ENCODE measurements at regions not wholly inside any gene's neighbourhood (a gene's known extent, or its start where the extent isn't known, plus 50 kb on each side); places are given as distances from the start of the nearest gene placed in this dataset.

DNA sequence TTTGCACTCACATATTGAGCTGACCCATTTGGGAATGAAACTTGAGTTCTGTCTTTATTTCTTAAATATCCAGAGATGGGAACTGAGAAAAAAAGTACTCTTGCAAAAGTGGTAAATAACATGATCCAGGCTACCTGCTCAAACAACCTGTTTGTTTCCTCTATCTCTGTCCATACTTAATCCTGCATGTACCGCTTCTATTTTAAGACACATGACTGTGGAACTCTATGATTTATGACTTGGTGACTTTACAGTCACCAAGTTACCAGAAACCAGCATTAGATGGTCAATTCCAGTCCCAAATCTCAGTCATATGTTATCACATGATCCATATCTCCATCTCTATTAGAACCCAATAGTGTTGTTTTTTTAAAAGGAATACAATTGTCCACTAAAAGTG is 606.7 kb downstream of the EPHA5 start:
- no peak overlapping the region for H3K4me3 ChIP-seq (ENCODE audit: insufficient read depth, low read depth, low read length)
- DNase-seq: no peak
- no peaks in the 10 kb centered on the region for H3K27me3 ChIP-seq (ENCODE audit: control insufficient read depth, insufficient read depth, low read length)
- H3K36me3 ChIP-seq (replicated peaks; ENCODE audit: control insufficient read depth, insufficient read depth, low read length): no peaks in the 10 kb centered on the region

DNA sequence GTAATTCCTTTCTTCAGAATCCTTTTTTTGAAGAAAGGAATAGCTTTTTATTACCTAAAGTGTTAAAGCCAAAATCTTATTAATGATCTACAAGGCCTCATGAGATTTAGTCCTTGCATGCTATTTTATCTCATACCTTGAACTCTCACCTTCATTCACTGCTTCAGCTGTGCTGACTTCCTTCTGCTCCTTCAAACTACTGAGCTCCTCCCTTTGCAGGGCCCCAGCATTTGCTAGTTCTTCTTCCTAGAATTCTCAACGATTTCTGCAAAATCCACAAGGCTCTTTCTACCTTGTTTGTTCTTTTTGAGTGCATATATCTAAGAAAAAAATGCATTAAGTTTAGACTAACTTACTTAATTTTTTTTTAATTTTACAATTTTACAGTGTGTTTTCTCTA is 619.5 kb downstream of the EPHA5 start:
- DNase-seq: no peak
- Histone ChIP-seq H3K27me3 (ENCODE audit: control insufficient read depth, insufficient read depth, low read length) (no peaks in the 10 kb centered on the region), H3K4me3 (ENCODE audit: insufficient read depth, low read depth, low read length) (no peak overlapping the region), H3K36me3 (replicated peaks; ENCODE audit: control insufficient read depth, insufficient read depth, low read length) (no peaks in the 10 kb centered on the region)

DNA sequence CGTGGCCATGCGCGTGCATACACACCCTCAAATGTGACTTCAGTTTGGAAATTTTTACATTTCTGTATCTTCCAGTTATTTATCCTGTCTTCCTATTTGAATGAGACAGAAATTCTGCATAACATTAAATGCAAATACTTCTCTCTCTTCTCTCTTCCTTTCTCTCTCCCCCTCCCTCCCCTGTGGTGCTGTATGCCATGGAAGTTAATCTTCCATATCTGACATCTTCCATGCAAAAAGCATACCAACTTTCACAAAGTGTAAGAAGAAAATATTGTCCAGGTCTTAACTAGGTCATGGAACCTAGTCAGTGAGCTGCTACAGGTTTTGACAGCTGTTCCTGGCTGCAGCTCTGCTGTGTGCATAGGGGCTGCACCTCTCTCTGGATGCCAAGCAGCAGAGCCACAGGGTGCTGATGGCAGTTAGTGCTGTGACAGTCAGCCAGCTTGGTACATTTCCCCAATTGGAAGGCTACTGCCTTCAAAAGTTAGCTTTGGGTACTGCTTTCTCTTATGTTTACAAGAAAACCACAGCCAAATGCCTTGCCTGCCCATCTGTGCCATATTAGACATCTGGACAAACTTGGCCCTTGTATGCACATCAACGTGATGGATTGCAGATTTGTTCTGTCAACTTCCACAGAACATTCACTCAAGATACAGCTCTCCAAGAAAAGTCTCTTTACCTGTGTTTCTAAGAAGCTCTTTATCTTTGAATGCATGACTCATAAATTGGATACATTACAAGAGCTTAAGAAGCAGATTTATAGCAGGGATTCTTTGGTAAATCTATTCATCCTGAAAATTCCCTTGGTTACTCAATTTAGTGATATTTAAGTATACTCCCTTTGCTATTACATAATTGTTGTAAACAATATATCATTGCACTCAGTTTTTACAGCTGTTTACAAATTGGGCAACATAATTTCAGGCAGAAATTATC is 623.8 kb downstream of the EPHA5 start:
- H3K36me3 ChIP-seq (replicated peaks; ENCODE audit: control insufficient read depth, insufficient read depth, low read length): no peaks in the 10 kb centered on the region
- H3K27me3 ChIP-seq (ENCODE audit: control insufficient read depth, insufficient read depth, low read length): no peaks in the 10 kb centered on the region
- no peak for DNase-seq
- H3K4me3 ChIP-seq (ENCODE audit: insufficient read depth, low read depth, low read length): no peak overlapping the region

DNA sequence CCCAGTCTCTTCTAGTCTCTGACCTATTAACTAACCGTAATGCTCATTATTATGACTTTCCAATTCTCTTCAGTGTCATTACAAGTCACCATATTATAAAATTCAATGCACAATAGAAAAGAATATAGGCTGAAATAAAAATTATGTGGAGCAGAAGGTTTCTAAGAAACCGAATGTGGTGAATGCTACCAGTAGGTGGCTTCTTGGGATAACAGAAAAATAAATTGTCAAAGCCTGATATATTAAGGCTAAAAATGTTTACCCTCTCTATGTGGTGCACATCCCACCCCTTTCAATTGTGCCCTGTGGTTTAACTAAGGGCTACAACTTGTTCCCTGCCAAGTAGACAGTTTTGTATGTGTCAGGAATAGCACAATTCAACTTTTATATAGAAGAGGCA is 624.6 kb upstream of the TECRL start:
- H3K36me3 ChIP-seq (replicated peaks; ENCODE audit: control insufficient read depth, insufficient read depth, low read length): no peaks in the 10 kb centered on the region
- no peaks in the 10 kb centered on the region for H3K27me3 ChIP-seq (ENCODE audit: control insufficient read depth, insufficient read depth, low read length)
- no peak for DNase-seq
- H3K4me3 ChIP-seq (ENCODE audit: insufficient read depth, low read depth, low read length): no peak overlapping the region

DNA sequence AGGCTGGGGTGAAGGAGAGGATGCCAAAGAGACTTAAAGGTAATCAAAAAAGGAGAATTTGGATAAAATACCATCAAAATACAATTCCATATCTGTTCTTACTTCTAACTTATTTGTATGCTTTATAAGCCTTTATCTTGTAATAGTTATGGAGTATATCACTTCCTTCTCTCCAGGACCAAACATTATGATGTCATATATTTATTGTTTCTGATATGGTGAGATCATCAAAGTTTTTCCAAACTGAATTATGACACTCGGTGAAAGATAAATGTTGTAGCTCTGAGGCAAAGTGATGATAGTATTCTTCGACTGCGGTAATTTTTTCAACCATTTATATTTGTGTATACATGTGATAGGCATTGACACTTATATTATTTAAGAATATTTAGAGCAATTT is 619.3 kb upstream of the TECRL start:
- Histone ChIP-seq H3K4me3 (ENCODE audit: insufficient read depth, low read depth, low read length) (no peak overlapping the region), H3K27me3 (ENCODE audit: control insufficient read depth, insufficient read depth, low read length) (no peaks in the 10 kb centered on the region), H3K36me3 (replicated peaks; ENCODE audit: control insufficient read depth, insufficient read depth, low read length) (no peaks in the 10 kb centered on the region)
- DNase-seq: no peak

DNA sequence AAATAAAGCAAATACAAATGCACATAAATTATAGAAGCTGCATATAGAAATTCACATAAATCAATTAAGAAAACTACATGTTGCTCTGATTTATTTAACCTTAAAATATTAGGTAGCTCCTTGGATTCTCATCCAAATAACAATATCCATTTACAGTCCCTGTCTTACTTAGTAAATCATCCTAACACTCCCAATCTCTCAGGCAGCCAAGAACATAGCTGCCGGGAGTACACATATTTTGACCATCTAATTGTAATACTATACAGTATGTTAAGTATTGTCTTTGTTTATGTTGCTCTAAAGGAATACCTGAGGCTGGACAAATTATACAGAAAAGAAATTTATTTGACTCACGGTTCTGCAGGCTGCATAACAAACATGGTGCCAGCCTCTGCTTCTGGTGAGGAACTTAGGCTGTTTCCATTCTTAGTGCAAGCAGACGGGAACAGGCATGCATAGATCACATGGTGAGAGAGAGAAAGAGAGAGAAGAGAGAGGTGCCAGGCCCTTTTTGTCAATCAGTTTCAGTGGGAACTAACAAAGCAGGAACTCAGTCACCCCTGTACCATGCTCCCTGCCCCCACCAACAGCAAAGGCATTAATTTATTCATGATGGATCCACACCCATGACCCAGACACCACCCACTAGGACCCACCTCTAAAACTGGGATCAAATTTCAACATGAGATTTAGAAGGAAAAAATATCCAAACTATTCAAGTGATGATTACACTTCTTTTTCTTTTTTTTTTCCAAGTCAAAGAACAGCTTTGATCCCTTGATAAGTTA is 614.8 kb upstream of the TECRL start:
- Histone ChIP-seq H3K4me3 (ENCODE audit: insufficient read depth, low read depth, low read length) (no peak overlapping the region), H3K27me3 (ENCODE audit: control insufficient read depth, insufficient read depth, low read length) (no peaks in the 10 kb centered on the region), H3K36me3 (replicated peaks; ENCODE audit: control insufficient read depth, insufficient read depth, low read length) (no peaks in the 10 kb centered on the region)
- DNase-seq: no peak

DNA sequence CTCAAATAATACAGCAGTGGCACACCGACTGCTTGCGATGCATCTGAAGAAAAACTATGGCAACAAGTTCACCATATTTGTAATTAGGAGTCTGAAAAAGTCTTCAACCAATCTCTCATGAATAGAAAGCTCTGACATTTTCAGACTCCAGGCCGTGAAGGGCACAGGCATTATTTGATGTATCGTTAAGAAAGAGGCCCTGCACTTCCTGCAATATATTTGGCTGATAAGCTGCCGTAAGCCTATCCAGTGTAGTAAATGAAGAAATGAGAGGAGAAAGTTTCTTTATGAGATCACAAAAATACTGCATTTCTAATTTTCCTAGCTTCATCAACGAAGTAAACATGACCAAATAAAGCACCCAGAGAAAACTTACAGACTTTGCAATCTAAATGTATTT is 613.8 kb upstream of the TECRL start:
- H3K27me3 ChIP-seq (ENCODE audit: control insufficient read depth, insufficient read depth, low read length): no peaks in the 10 kb centered on the region
- no peak overlapping the region for H3K4me3 ChIP-seq (ENCODE audit: insufficient read depth, low read depth, low read length)
- no peak for DNase-seq
- H3K36me3 ChIP-seq (replicated peaks; ENCODE audit: control insufficient read depth, insufficient read depth, low read length): no peaks in the 10 kb centered on the region

DNA sequence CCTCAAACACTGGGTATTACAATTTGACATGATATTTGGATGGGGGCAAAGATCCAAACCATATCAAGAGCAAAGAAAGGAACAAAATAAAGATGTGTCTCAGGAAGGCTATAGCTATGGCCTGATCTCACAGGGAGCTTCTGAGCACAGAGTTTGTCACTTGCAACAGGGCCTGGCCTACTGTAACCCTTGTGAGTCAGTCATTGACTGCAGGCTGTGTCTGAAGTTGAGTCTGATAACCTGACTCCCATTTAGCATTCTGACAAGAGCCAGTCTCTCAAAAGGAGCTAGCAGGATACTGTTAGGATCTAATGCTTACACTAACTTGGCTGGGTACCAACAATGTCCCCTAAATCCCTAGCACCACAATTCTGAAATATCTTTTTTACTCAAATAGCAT is 612.5 kb upstream of the TECRL start:
- H3K27me3 ChIP-seq (ENCODE audit: control insufficient read depth, insufficient read depth, low read length): no peaks in the 10 kb centered on the region
- no peaks in the 10 kb centered on the region for H3K36me3 ChIP-seq (replicated peaks; ENCODE audit: control insufficient read depth, insufficient read depth, low read length)
- no peak overlapping the region for H3K4me3 ChIP-seq (ENCODE audit: insufficient read depth, low read depth, low read length)
- no peak for DNase-seq

DNA sequence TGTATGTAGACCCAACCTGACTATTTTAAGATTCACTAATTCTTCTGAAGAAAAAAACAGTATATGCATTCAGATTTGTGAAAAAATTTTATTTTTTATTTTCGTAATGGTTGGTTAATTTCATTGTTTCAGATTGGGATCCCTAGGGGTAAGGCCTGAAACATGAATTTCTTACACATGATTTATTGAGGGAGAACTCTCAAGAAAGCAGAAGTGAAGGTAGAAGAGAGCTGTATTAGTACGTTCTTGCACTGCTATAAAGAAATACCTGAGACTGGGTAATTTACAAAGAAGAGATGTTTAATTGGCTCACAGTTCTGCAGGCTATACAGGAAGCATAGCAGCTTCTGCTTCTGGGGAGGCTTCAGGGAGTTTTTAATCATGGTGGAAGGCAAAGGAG is 611.9 kb upstream of the TECRL start:
- H3K36me3 ChIP-seq (replicated peaks; ENCODE audit: control insufficient read depth, insufficient read depth, low read length): no peaks in the 10 kb centered on the region
- no peak for DNase-seq
- no peak overlapping the region for H3K4me3 ChIP-seq (ENCODE audit: insufficient read depth, low read depth, low read length)
- H3K27me3 ChIP-seq (ENCODE audit: control insufficient read depth, insufficient read depth, low read length): no peaks in the 10 kb centered on the region

DNA sequence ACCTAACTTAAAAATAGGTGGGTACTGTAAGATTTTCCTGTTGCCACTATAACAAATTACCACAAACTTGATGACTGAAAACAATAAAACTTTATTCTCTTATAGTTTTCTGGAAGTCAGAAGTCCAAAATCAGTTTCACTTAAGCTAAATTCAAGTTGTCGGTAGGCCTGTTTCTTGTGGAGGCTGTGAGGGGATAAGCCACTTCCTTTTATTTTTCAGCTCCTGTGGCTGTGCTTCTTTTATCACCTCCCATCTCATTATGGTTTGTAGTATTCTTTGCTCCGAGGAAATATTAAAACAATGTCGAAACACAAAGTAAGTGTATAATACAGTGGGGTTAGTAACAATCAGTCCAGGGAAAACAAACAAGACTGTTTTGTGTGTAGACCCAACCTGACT is 610.5 kb upstream of the TECRL start:
- no peak overlapping the region for H3K4me3 ChIP-seq (ENCODE audit: insufficient read depth, low read depth, low read length)
- no peak for DNase-seq
- no peaks in the 10 kb centered on the region for H3K36me3 ChIP-seq (replicated peaks; ENCODE audit: control insufficient read depth, insufficient read depth, low read length)
- no peaks in the 10 kb centered on the region for H3K27me3 ChIP-seq (ENCODE audit: control insufficient read depth, insufficient read depth, low read length)

DNA sequence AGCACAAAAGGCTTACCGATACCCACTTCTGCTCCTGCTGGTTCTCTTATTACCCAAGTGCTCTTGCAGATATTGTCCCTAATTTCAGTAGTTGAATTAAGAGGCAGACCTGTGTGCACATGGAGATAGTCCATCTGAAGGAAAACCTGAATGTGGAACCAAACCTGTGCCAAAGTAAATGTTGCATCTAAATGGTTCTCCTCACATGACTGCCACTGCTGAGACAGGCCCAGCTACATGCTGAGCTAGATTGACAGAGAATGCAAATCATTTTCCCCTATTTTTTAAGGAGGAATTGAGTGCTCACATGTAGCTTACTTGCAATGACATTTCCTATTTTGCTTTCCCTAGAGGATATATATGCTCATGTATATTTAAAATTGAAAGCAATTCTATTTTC is 609.1 kb upstream of the TECRL start:
- Histone ChIP-seq H3K4me3 (ENCODE audit: insufficient read depth, low read depth, low read length) (no peak overlapping the region), H3K27me3 (ENCODE audit: control insufficient read depth, insufficient read depth, low read length) (no peaks in the 10 kb centered on the region), H3K36me3 (replicated peaks; ENCODE audit: control insufficient read depth, insufficient read depth, low read length) (no peaks in the 10 kb centered on the region)
- no peak for DNase-seq

DNA sequence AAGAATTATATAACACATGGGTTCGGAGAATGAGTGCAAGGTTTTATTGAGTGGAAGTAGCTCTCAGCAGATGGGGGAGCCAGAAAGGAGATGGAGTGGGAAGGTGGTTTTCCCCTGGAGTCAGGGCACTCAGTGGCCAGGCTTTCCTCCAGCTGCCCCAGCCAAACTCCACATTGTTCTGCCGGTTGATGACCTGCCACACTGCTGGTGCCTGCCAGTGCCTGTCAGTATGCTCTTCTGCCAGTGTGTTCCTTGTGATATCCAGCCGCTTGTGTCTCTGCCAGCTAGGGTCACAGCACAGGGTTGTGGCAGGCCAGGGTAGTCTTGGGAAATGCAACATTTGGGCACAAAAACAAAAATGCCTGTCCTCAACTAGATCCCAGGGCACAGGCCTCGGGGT is 604.8 kb upstream of the TECRL start:
- Histone ChIP-seq H3K36me3 (replicated peaks; ENCODE audit: control insufficient read depth, insufficient read depth, low read length) (no peaks in the 10 kb centered on the region), H3K4me3 (ENCODE audit: insufficient read depth, low read depth, low read length) (no peak overlapping the region), H3K27me3 (ENCODE audit: control insufficient read depth, insufficient read depth, low read length) (no peaks in the 10 kb centered on the region)
- no peak for DNase-seq

DNA sequence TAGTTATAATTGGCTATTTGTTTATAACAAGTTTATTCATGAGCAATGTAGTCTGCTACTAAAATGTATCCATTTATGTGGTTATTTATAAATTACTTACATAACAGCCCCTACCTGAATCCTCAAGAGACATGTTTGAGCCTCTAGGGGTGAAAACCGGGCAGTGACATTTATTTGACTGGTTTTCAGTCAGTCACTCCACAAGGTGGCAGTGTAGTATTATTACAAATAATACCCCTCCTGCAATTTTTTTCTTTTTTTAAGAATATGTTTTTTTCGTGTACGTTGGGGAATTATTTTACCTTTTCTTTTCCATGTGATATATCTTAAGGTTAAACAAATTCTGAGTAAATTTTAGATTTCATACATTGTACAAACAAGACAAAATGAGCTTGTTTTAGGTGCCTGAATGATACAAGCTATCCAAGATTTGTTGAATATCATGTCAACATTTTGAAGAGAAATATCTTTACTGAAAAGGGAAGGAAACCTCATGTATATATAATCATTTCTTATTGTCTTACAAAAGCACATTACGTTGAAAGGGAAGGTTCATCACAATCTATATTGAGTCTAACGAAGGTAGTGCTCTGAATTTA is 598.7 kb upstream of the TECRL start:
- Histone ChIP-seq H3K36me3 (replicated peaks; ENCODE audit: control insufficient read depth, insufficient read depth, low read length) (no peaks in the 10 kb centered on the region), H3K27me3 (ENCODE audit: control insufficient read depth, insufficient read depth, low read length) (no peaks in the 10 kb centered on the region), H3K4me3 (ENCODE audit: insufficient read depth, low read depth, low read length) (no peak overlapping the region)
- peak; percentile 10 for DNase-seq

DNA sequence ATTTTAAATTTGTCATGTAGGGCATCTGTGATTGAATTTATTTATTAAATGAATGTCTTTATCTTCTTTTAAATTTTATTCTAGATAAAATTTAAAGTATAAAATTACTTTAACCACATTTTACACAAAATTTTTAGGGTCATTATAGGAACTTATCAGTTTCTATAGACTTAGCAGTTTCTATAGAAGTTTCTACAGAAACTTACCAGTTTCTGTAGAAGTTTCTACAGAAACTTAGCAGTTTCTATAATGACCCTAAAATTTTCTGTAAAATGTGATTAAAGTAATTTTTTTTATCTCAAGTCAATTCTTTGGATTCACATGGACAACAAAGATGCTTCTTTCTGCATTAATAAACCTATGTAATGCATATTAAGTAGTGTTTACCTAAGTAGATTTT is 565.9 kb upstream of the TECRL start:
- Histone ChIP-seq H3K27me3 (ENCODE audit: control insufficient read depth, insufficient read depth, low read length) (no peaks in the 10 kb centered on the region), H3K4me3 (ENCODE audit: insufficient read depth, low read depth, low read length) (no peak overlapping the region), H3K36me3 (replicated peaks; ENCODE audit: control insufficient read depth, insufficient read depth, low read length) (no peaks in the 10 kb centered on the region)
- no peak for DNase-seq

DNA sequence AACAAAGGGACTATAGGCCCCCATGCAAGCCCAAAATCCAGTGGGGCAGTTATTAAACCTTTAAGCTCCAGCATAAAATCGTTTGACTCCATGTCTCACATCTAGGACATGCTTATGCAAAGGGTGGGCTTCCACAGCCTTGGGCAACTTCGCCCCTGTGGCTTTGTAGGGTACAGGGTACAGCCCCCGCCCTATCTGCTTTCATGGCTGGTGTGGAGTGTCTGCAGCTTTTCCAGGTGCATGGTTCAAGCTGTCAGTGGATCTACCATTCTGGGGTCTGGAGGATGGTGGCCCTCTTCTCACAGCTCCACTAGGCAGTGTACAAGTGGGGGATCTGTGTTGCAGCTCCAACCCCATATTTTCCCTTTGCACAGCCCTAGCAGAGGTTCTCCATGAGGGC is 559.8 kb upstream of the TECRL start:
- H3K36me3 ChIP-seq (replicated peaks; ENCODE audit: control insufficient read depth, insufficient read depth, low read length): no peaks in the 10 kb centered on the region
- H3K4me3 ChIP-seq (ENCODE audit: insufficient read depth, low read depth, low read length): no peak overlapping the region
- no peak for DNase-seq
- H3K27me3 ChIP-seq (ENCODE audit: control insufficient read depth, insufficient read depth, low read length): no peaks in the 10 kb centered on the region

Data from H7 (cell line).